Right lobe of liver (tissue), 6 donors: ENCODE measurements at regions not wholly inside any gene's neighbourhood (a gene's known extent, or its start where the extent isn't known, plus 50 kb on each side); places are given as distances from the start of the nearest gene placed in this dataset.
"Not testable (repeated sequence)": the region's sequence is repeated elsewhere in the genome, so short reads cannot be mapped to it uniquely, and the experiment has no call there.

Experiments used
- ATAC-seq, 4 donors: fragments of 200-7000 bp; cut with Tn5 transposase; one replicate each; pipeline ENCODE4 v1.9.1; 2020; ENCODE audit warnings: mild to moderate bottlenecking in 4 of 4, moderate library complexity in 4 of 4
- DNase-seq, 3 donors: peaks; one replicate each; pipeline ENCODE4 v3.0.0-alpha.2; 2020
- H3K27ac ChIP-seq, 3 donors: fragments of 200-600 bp; one replicate each; pipeline ENCODE4 v1.8.0; 2022
- H3K27me3 ChIP-seq, 2 donors: fragments of 200-600 bp; one replicate each; pipeline ENCODE4 v1.8.0; 2022
- H3K36me3 ChIP-seq, 4 donors: fragments of 200-600 bp; sonication (generic) in 1 of 4; one replicate each; pipeline versions ENCODE4 v1.5.1 to v1.8.0; 2017 to 2022; ENCODE audit warnings: control low read depth in 1 of 4
- H3K4me1 ChIP-seq, 4 donors: fragments of 200-600 bp; sonication (generic) in 1 of 4; one replicate each; pipeline versions ENCODE4 v1.5.1 to v1.8.0; 2017 to 2022; ENCODE audit warnings: control low read depth in 1 of 4
- H3K4me3 ChIP-seq, 3 donors: fragments of 200-600 bp; one replicate each; pipeline ENCODE4 v1.8.0; 2022
- H3K9me3 ChIP-seq, 4 donors: fragments of 200-600 bp; sonication (generic) in 1 of 4; one replicate each; pipeline versions ENCODE4 v1.5.1 to v1.8.0; 2017 to 2022; ENCODE audit warnings: control low read depth in 1 of 4
- POLR2A ChIP-seq: fragments of 450-650 bp; IDR thresholded peaks from one replicate; pipeline ENCODE4 v1.6.1; 2017; ENCODE audit warnings: antibody characterized with exemption, mild to moderate bottlenecking
- WGBS: methylation state at CpG from one replicate; pipeline ENCODE4 v1.1.6; 2018; ENCODE audit warnings: low coverage, low lambda C conversion rate; ENCODE audit not compliant: insufficient coverage; ENCODE audit errors: missing lambda C conversion rate; 5-methylcytosine and 5-hydroxymethylcytosine counted together
- intact Hi-C, 2 donors: fragments of 100-400 bp; cut with DNase I; formaldehyde crosslinking; loops; one replicate each; pipeline versions ENCODE4 v1.11.2 to v1.14.1; 2022
- TF ChIP-seq, protein P1 (sequence below), 4 donors: fragments of 200-600 bp in 3 of 4; fragments of 450-650 bp in 1 of 4; IDR thresholded peaks; one replicate each; pipeline versions ENCODE4 v1.5.1 to v1.8.0; 2016 to 2022; ENCODE audit warnings: antibody characterized with exemption in 4 of 4, mild to moderate bottlenecking in 2 of 4
- donor health status: DM: no; HTN: yes; CAD: no.
- donor health status: DM: no; HTN: no; CAD: no.
- donor health status: DM: no; HTN: no; CAD: no.
- donor health status: DM: no; HTN: yes; CAD: no.
- donor health status: DM: no; HTN: yes; CAD: no.

DNA sequence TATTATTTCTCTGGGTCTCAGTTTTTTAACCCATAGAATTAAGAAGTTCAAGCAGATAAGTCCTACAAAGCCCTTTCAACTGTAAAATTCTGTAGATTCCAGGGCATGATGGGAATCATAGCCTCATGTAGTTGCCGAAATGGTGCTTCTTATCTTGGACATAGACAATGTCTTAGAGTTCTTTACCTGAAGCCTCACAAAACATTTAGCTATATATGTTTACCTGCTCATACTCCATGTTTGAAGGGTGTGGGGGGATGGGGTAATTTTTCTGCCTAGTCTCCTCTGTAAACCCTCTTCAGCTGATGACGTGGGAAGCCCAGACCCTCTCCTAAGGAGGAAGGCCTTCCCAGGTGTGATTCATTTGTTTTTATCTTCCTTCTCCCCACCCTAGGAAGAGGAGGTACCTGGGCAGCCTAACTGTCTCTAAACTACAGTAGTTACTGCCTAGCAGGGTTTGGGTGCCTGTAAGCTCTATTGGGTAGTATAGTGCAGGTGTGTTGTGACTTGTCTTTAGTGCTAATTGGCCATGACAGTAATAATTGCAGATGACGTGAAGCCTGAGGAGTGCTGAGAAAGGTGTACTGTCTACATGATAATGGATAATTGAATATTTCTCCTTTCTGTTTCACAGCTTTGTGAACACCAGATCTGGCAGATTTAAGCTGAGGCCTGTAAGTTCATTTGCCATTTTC lies 230.8 kb downstream of the TFAP2B start:
- no peak for ATAC-seq
- H3K27me3 ChIP-seq: no peaks in the 10 kb centered on the region
- intact Hi-C loops: no loop called here

DNA sequence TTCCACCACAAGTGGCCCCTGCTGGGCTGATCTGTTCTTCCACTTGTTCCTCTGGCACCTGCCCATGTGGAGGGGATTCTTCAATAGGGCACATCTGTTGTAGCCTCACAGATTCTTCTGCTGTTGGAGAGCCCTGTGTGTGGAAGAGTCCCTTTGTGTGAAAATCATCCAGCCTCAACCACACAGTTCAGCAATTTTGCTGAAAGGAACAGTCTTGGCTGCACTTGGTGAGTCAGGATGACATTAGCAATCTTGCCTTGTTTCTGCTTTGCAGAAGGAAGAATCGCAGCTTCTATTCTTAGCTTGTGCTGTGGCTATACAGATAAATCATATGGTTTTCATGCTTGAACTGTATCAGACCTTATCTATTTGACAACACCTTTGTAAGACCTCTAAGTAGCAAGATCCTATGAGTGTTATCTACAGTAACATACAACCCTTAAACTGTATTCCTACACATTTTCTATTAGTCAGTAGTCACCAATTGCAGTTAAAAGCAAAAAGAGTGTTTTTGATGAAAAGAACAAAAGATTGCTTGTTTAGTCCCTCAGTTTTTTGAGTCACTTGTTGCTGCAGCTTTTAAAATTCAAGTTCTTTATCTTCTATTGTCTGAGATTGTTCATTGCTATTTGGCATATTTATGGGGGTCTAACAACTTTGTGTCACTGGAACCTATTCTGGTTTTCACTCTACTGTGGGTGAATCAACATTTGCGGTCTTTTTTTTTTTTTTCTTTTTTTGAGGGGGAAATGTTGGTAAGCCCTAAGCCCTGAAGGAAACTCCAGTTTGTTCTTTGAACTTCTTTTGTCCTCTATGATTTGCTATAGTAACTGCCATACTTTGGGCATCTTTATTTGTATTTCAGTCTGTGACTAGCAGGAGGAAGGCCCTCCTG lies 231.6 kb downstream of the TFAP2B start:
- no peak for TF ChIP-seq POLR2A
- TF ChIP-seq, protein P1, sequence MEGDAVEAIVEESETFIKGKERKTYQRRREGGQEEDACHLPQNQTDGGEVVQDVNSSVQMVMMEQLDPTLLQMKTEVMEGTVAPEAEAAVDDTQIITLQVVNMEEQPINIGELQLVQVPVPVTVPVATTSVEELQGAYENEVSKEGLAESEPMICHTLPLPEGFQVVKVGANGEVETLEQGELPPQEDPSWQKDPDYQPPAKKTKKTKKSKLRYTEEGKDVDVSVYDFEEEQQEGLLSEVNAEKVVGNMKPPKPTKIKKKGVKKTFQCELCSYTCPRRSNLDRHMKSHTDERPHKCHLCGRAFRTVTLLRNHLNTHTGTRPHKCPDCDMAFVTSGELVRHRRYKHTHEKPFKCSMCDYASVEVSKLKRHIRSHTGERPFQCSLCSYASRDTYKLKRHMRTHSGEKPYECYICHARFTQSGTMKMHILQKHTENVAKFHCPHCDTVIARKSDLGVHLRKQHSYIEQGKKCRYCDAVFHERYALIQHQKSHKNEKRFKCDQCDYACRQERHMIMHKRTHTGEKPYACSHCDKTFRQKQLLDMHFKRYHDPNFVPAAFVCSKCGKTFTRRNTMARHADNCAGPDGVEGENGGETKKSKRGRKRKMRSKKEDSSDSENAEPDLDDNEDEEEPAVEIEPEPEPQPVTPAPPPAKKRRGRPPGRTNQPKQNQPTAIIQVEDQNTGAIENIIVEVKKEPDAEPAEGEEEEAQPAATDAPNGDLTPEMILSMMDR (IDR thresholded peaks at IDR 0.05): no peak
- H3K4me3 ChIP-seq: no peak overlapping the region
- DNase-seq (no peak), ATAC-seq (no peak)
- intact Hi-C loops: no loop called here
- no peaks in the 10 kb centered on the region for H3K4me1 ChIP-seq
- no peak overlapping the region for H3K27ac ChIP-seq
- no peaks in the 10 kb centered on the region for H3K36me3 ChIP-seq
- H3K9me3 ChIP-seq: no peaks in the 10 kb centered on the region
- H3K27me3 ChIP-seq: no peaks in the 10 kb centered on the region
- 61% methylated on average over 2 of the region's 2 CpGs for WGBS

More for the DNA sequence above, 230.8 kb downstream of the TFAP2B start:
- DNase-seq: no peak
- H3K36me3 ChIP-seq: no peaks in the 10 kb centered on the region
- no peak overlapping the region for H3K27ac ChIP-seq
- WGBS: 71% methylated on average over 3 of the region's 3 CpGs
- no peaks in the 10 kb centered on the region for H3K4me1 ChIP-seq
- H3K9me3 ChIP-seq: no peaks in the 10 kb centered on the region
- no peak for TF ChIP-seq POLR2A
- TF ChIP-seq, protein P1 (IDR thresholded peaks at IDR 0.05): no peak
- H3K4me3 ChIP-seq: no peak overlapping the region

DNA sequence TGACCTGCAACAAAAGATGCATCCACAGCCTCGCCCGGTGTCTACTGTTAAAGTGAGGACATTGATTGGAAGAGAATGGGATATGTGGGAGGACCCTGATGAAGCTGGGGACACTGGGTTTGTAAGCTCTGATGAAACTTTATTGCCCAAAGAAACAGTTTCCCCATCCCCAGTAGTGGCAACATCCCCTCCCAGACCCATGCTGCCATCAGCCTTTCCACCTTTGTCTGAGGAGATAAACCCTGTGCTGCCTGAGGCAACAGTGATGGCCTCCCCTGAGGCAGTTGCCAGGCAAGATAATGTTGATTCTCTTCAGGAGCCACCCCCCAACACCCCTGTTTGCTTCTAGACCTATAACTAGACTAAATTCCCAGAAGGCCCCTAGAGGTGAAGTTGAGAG lies 234.0 kb downstream of the TFAP2B start:
- H3K27me3 ChIP-seq, H3K36me3 ChIP-seq, ATAC-seq, DNase-seq, H3K9me3 ChIP-seq, intact Hi-C loops, H3K27ac ChIP-seq, H3K4me1 ChIP-seq, H3K4me3 ChIP-seq: not testable (repeated sequence)
- WGBS: 71% methylated on average over 2 of the region's 2 CpGs

DNA sequence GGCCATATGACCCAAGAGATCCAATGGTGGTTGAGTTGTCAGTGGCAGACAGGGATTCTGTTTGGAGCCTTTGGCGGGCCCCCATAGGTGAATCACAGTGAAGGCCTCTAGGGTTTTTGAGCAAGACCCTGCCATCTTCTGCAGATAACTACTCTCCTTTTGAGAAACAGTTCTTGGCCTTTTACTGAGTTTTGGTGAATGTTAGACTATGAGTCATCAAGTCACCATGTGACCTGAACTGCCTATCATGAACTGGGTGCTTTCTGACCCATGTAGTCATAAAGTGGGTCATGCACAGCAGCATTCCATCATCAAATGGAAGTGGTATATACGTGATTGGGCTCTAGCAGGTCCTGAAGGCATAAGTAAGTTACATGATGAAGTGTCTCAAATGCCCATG lies 236.6 kb downstream of the TFAP2B start:
- H3K27ac ChIP-seq, intact Hi-C loops, H3K9me3 ChIP-seq, H3K27me3 ChIP-seq, ATAC-seq, DNase-seq, H3K4me1 ChIP-seq, H3K4me3 ChIP-seq, H3K36me3 ChIP-seq: not testable (repeated sequence)
- WGBS: no CpG with 5 or more reads among the region's 2 CpGs

DNA sequence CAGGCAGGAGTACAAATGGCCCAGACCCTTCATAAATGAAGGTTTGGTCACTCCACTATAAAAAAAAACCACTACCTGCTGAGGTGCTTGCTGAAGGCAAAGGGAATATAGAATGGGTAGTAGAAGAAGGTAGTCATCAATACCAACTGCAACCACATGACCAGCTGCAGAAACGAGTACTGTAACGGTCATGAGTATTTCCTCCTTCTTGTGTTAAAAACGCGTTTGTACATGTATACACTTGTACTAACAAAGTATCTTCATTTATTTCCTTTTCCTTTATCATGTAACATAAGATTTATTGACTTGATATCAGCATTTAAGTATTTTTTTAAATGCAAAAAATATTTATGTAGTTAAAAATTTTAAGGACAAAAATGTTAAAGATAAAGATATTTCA lies 238.6 kb downstream of the TFAP2B start:
- ATAC-seq (no peak), DNase-seq (no peak)
- Histone ChIP-seq H3K27me3 (no peaks in the 10 kb centered on the region), H3K4me1 (no peaks in the 10 kb centered on the region), H3K4me3 (no peak overlapping the region), H3K27ac (no peak overlapping the region), H3K9me3 (no peaks in the 10 kb centered on the region), H3K36me3 (no peaks in the 10 kb centered on the region)
- 90% methylated on average over 4 of the region's 4 CpGs for WGBS
- intact Hi-C loops: no loop called here
- TF ChIP-seq POLR2A: no peak

DNA sequence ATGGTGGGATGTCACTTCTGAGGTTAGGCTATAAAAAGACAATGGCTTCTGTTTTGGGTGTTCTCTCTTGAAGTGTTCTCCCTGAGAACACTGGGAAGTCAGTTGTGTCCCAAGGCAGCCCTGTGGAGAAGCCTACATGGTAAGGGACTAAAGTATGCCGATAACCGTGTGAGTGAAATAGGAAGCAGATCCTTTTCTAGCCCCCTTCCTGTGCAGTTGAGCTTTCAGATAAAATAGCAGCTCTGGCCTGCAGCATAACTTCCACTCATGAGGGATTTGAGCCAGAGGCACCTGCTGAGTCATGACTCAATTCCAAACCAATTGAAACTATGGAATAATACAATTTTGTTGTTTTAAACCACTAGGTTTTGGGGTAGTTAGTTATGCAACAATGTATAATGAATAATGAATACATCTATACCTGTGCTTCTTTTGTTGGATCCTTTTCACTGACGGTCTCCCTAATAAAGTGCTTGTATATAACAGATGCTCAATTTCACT lies 241.6 kb downstream of the TFAP2B start:
- intact Hi-C loops: no loop called here
- 92% methylated on average over 1 of the region's 3 CpGs for WGBS
- H3K4me1 ChIP-seq: no peaks in the 10 kb centered on the region
- ATAC-seq (no peak), DNase-seq (no peak)
- no peak overlapping the region for H3K4me3 ChIP-seq
- TF ChIP-seq, protein P1 (IDR thresholded peaks at IDR 0.05): no peak
- no peak for TF ChIP-seq POLR2A
- H3K27ac ChIP-seq: no peak overlapping the region
- H3K27me3 ChIP-seq: no peaks in the 10 kb centered on the region
- H3K9me3 ChIP-seq: no peaks in the 10 kb centered on the region
- H3K36me3 ChIP-seq: no peaks in the 10 kb centered on the region
